GM23248 (cell line): ENCODE measurements at regions not wholly inside any gene's neighbourhood (a gene's known extent, or its start where the extent isn't known, plus 50 kb on each side); places are given as distances from the start of the nearest gene placed in this dataset.

Experiments used
- EZH2 ChIP-seq: fragments of 200-600 bp; sonication (generic); IDR thresholded peaks from 2 replicates; pipeline ENCODE4 v1.6.1; 2018; ENCODE audit warnings: antibody characterized with exemption, mild to moderate bottlenecking; ENCODE audit not compliant: insufficient read depth, poor library complexity, severe bottlenecking
- EZH2phosphoT487 ChIP-seq: fragments of 200-600 bp; sonication (generic); IDR thresholded peaks from 2 replicates; pipeline ENCODE4 v1.6.1; 2018; ENCODE audit warnings: antibody characterized with exemption, moderate library complexity, mild to moderate bottlenecking, low read depth; ENCODE audit not compliant: insufficient read depth

GRCh38 chr12:68435816-68436215 lies 103.7 kb upstream of the MDM1 start:
- no peak for TF ChIP-seq EZH2
- no peak for TF ChIP-seq EZH2phosphoT487
